HEK293 (cell line): ENCODE measurements at regions not wholly inside any gene's neighbourhood (a gene's known extent, or its start where the extent isn't known, plus 50 kb on each side); places are given as distances from the start of the nearest gene placed in this dataset.

Source experiments
- CTCF ChIA-PET: fragments of 350-600 bp; formaldehyde crosslinking; extraction: SDS; loops from one replicate; lab custom pipeline; 2021; ENCODE audit warnings: antibody characterized with exemption; lab: Yijun Ruan, JAX
- POLR2A ChIA-PET: fragments of 300-600 bp; formaldehyde crosslinking; extraction: SDS; loops from one replicate; lab custom pipeline; 2020; ENCODE audit warnings: antibody characterized with exemption, inconsistent platforms; lab: Yijun Ruan, JAX
- H3K27ac ChIP-seq: fragments of 200-500 bp; sonication (Bioruptor generic); 2 replicates; pipeline ENCODE4 v1.5.1; 2014; ENCODE audit warnings: low read depth, low read length, control low read depth, inconsistent platforms; ENCODE audit errors: extremely low read depth
- H3K36me3 ChIP-seq, 2 experiments: fragments of 200-500 bp in 1 of 2; sonication (Bioruptor generic) in 1 of 2; 1 replicate in 1 of 2; 2 replicates in 1 of 2; pipeline ENCODE4 v1.5.1; 2014 to 2017; ENCODE audit warnings: inconsistent platforms in 2 of 2, low read length in 2 of 2; ENCODE audit not compliant: control insufficient read depth in 2 of 2, insufficient read depth in 1 of 2
- H3K4me1 ChIP-seq: fragments of 200-500 bp; sonication (Bioruptor generic); 2 replicates; pipeline ENCODE4 v1.5.1; 2014; ENCODE audit warnings: mild to moderate bottlenecking, low read length, inconsistent platforms; ENCODE audit not compliant: control insufficient read depth, insufficient read depth
- H3K4me3 ChIP-seq: 2 replicates; pipeline ENCODE4 v1.5.1; 2011; ENCODE audit warnings: low read depth, mild to moderate bottlenecking, control low read depth, low read length, moderate library complexity
- H3K9me3 ChIP-seq: fragments of 200-500 bp; sonication (Bioruptor generic); 2 replicates; pipeline ENCODE4 v1.5.1; 2014; ENCODE audit warnings: low read depth, low read length, inconsistent platforms; ENCODE audit not compliant: control insufficient read depth, insufficient read depth
- FEZF1 ChIP-seq: fragments of 450-650 bp; formaldehyde crosslinking; IDR thresholded peaks from 2 replicates; pipeline ENCODE4 v1.5.1; 2016; ENCODE audit warnings: missing biosample characterization, missing genetic modification characterization
- GLI4 ChIP-seq: fragments of 450-650 bp; formaldehyde crosslinking; IDR thresholded peaks from 2 replicates; pipeline ENCODE4 v1.5.1; 2016; ENCODE audit warnings: missing biosample characterization, missing genetic modification characterization
- PRDM1 ChIP-seq: fragments of 450-650 bp; formaldehyde crosslinking; IDR thresholded peaks from 2 replicates; pipeline ENCODE4; 2016; ENCODE audit warnings: missing biosample characterization, missing genetic modification characterization
- REPIN1 ChIP-seq: fragments of 450-650 bp; formaldehyde crosslinking; IDR thresholded peaks from 2 replicates; pipeline ENCODE4 v1.5.1; 2017; ENCODE audit warnings: missing biosample characterization, missing genetic modification characterization, low read depth
- SP3 ChIP-seq: fragments of 450-650 bp; formaldehyde crosslinking; IDR thresholded peaks from 2 replicates; pipeline ENCODE4 v1.5.1; 2016; ENCODE audit warnings: missing biosample characterization, missing genetic modification characterization
- ZNF133 ChIP-seq: fragments of 450-650 bp; formaldehyde crosslinking; IDR thresholded peaks from 2 replicates; pipeline ENCODE4 v1.5.1; 2016; ENCODE audit warnings: missing biosample characterization, missing genetic modification characterization
- ZNF16 ChIP-seq: fragments of 450-650 bp; formaldehyde crosslinking; IDR thresholded peaks from 2 replicates; pipeline ENCODE4 v1.5.1; 2016; ENCODE audit warnings: low read depth, missing biosample characterization, missing genetic modification characterization
- ZNF18 ChIP-seq: fragments of 450-650 bp; formaldehyde crosslinking; IDR thresholded peaks from 2 replicates; pipeline ENCODE4 v1.5.1; 2016; ENCODE audit warnings: missing biosample characterization, missing genetic modification characterization
- ZNF211 ChIP-seq: fragments of 450-650 bp; formaldehyde crosslinking; IDR thresholded peaks from 2 replicates; pipeline ENCODE4 v1.5.1; 2016; ENCODE audit warnings: low read depth, missing biosample characterization, missing genetic modification characterization
- ZNF292 ChIP-seq: fragments of 450-650 bp; formaldehyde crosslinking; IDR thresholded peaks from 2 replicates; pipeline ENCODE4 v1.5.1; 2016; ENCODE audit warnings: low read depth, missing biosample characterization, missing genetic modification characterization, borderline replicate concordance
- ZNF335 ChIP-seq: fragments of 450-650 bp; formaldehyde crosslinking; conservative IDR thresholded peaks from 2 replicates; pipeline ENCODE4 v1.5.1; 2016; ENCODE audit warnings: missing biosample characterization, missing genetic modification characterization
- ZNF354C ChIP-seq: fragments of 450-650 bp; formaldehyde crosslinking; IDR thresholded peaks from 2 replicates; pipeline ENCODE4 v1.5.1; 2016; ENCODE audit warnings: missing biosample characterization, missing genetic modification characterization, low read depth, borderline replicate concordance
- ZNF366 ChIP-seq: fragments of 450-650 bp; formaldehyde crosslinking; conservative IDR thresholded peaks from 2 replicates; pipeline ENCODE4 v1.5.1; 2016; ENCODE audit warnings: missing biosample characterization, missing genetic modification characterization
- ZNF423 ChIP-seq: fragments of 450-650 bp; formaldehyde crosslinking; IDR thresholded peaks from 2 replicates; pipeline ENCODE4 v1.5.1; 2016; ENCODE audit warnings: missing biosample characterization, missing genetic modification characterization
- ZNF624 ChIP-seq: fragments of 450-650 bp; formaldehyde crosslinking; IDR thresholded peaks from 2 replicates; pipeline ENCODE4 v1.5.1; 2017; ENCODE audit warnings: missing biosample characterization, missing genetic modification characterization
- ZNF776 ChIP-seq: fragments of 450-650 bp; formaldehyde crosslinking; IDR thresholded peaks from 2 replicates; pipeline ENCODE4 v1.5.0; 2017; ENCODE audit warnings: missing biosample characterization, missing genetic modification characterization, borderline replicate concordance
- ZSCAN4 ChIP-seq: fragments of 450-650 bp; formaldehyde crosslinking; IDR thresholded peaks from 2 replicates; pipeline ENCODE4 v1.5.1; 2017; ENCODE audit warnings: missing biosample characterization, missing genetic modification characterization
- TF ChIP-seq, protein P1 (sequence below): fragments of 450-650 bp; formaldehyde crosslinking; IDR thresholded peaks from 2 replicates; pipeline ENCODE4 v1.5.1; 2017; ENCODE audit warnings: missing biosample characterization, missing genetic modification characterization
- TF ChIP-seq, protein P2 (sequence below): fragments of 450-650 bp; formaldehyde crosslinking; IDR thresholded peaks from 2 replicates; pipeline ENCODE4 v1.5.1; 2016; ENCODE audit warnings: missing biosample characterization, missing genetic modification characterization
- TF ChIP-seq, protein P3 (sequence below): fragments of 450-650 bp; formaldehyde crosslinking; IDR thresholded peaks from 2 replicates; pipeline ENCODE4 v1.5.1; 2016; ENCODE audit warnings: missing biosample characterization, missing genetic modification characterization

GRCh38 chr18:64258111-64258650, 109.3 kb upstream of the LINC00305 start (continued):
- no peak for TF ChIP-seq PRDM1 (tag by site-specific recombination)
- TF ChIP-seq REPIN1 = no peak
- no peak for TF ChIP-seq ZNF335
- TF ChIP-seq ZNF776 = no peak
- no peak for TF ChIP-seq ZNF18 (tag by site-specific recombination)

DNA sequence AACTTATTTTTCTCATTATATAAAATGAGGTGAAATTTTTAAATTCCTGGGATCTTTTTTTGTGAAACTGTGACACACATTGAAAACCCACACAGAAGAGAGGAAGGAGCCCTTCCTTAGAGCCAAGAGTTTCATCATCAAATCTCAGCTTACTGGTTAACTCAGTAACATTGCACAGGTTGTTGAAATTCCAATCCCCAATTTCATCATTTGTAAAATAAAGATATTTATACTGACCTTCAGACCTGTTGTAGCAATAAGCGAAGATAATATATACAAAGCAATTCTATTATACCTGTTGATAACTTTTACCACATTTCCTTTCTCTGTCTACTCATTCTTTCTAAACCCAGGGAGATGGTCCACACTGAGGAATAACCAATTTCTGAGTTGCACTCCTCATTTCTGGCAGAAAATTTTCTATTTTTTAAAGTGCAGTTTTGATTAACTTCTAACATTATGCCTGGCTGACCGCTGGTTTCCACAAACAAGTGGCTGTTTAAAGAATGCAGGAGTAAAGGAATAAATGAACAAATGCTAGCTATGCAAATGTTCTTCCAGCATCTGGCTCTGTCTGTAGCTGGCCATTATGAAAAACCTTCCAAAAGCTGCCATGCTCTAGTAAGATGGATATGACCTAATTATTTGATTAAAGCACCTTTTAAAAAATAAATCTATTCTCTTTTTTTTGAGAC, 105.7 kb upstream of the LINC00305 start:
- no peak overlapping the region for H3K4me3 ChIP-seq
- TF ChIP-seq, protein P1, sequence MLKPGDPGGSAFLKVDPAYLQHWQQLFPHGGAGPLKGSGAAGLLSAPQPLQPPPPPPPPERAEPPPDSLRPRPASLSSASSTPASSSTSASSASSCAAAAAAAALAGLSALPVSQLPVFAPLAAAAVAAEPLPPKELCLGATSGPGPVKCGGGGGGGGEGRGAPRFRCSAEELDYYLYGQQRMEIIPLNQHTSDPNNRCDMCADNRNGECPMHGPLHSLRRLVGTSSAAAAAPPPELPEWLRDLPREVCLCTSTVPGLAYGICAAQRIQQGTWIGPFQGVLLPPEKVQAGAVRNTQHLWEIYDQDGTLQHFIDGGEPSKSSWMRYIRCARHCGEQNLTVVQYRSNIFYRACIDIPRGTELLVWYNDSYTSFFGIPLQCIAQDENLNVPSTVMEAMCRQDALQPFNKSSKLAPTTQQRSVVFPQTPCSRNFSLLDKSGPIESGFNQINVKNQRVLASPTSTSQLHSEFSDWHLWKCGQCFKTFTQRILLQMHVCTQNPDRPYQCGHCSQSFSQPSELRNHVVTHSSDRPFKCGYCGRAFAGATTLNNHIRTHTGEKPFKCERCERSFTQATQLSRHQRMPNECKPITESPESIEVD = no peak
- no peak for TF ChIP-seq ZNF16 (tag by site-specific recombination)
- TF ChIP-seq ZNF366 (tag by site-specific recombination) = no peak
- TF ChIP-seq, protein P2, sequence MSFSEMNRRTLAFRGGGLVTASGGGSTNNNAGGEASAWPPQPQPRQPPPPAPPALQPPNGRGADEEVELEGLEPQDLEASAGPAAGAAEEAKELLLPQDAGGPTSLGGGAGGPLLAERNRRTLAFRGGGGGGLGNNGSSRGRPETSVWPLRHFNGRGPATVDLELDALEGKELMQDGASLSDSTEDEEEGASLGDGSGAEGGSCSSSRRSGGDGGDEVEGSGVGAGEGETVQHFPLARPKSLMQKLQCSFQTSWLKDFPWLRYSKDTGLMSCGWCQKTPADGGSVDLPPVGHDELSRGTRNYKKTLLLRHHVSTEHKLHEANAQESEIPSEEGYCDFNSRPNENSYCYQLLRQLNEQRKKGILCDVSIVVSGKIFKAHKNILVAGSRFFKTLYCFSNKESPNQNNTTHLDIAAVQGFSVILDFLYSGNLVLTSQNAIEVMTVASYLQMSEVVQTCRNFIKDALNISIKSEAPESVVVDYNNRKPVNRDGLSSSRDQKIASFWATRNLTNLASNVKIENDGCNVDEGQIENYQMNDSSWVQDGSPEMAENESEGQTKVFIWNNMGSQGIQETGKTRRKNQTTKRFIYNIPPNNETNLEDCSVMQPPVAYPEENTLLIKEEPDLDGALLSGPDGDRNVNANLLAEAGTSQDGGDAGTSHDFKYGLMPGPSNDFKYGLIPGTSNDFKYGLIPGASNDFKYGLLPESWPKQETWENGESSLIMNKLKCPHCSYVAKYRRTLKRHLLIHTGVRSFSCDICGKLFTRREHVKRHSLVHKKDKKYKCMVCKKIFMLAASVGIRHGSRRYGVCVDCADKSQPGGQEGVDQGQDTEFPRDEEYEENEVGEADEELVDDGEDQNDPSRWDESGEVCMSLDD (tag by site-specific recombination) = no peak
- TF ChIP-seq, protein P3, sequence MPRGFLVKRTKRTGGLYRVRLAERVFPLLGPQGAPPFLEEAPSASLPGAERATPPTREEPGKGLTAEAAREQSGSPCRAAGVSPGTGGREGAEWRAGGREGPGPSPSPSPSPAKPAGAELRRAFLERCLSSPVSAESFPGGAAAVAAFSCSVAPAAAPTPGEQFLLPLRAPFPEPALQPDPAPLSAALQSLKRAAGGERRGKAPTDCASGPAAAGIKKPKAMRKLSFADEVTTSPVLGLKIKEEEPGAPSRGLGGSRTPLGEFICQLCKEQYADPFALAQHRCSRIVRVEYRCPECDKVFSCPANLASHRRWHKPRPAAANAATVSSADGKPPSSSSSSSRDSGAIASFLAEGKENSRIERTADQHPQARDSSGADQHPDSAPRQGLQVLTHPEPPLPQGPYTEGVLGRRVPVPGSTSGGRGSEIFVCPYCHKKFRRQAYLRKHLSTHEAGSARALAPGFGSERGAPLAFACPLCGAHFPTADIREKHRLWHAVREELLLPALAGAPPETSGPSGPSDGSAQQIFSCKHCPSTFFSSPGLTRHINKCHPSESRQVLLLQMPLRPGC (tag by site-specific recombination) = no peak
- TF ChIP-seq FEZF1 = no peak
- TF ChIP-seq ZNF292 = no peak
- TF ChIP-seq ZSCAN4 (tag by site-specific recombination) = no peak
- TF ChIP-seq ZNF423 (tag by site-specific recombination) = no peak
- no peak for TF ChIP-seq ZNF133 (tag by site-specific recombination)
- no peak for TF ChIP-seq ZNF624 (tag by site-specific recombination)
- no peak for TF ChIP-seq ZNF354C (tag by site-specific recombination)
- no peak for TF ChIP-seq ZNF211
- no peak for TF ChIP-seq SP3 (tag by site-specific recombination)
- TF ChIP-seq GLI4 = no peak
- ChIA-PET CTCF (no interaction called here), POLR2A (no interaction called here)
- H3K27ac ChIP-seq = no peak overlapping the region
- no peaks in the 10 kb centered on the region for H3K9me3 ChIP-seq
- H3K36me3 ChIP-seq = no peaks in the 10 kb centered on the region
- H3K4me1 ChIP-seq = no peaks in the 10 kb centered on the region
